ENCODE measurements at regions not wholly inside any gene's neighbourhood (a gene's known extent, or its start where the extent isn't known, plus 50 kb on each side); places are given as distances from the start of the nearest gene placed in this dataset.

- no peak overlapping the region for H3K4me3 ChIP-seq (ENCODE audit: low read depth, low read length)
- no peak for TF ChIP-seq CTCF (IDR thresholded peaks at IDR 0.05; ENCODE audit: low read depth, low read length)
- no peaks in the 10 kb centered on the region for H3K27me3 ChIP-seq
- no peaks in the 10 kb centered on the region for H3K9me3 ChIP-seq
- DNase-seq, result no peak
- no peaks in the 10 kb centered on the region for H3K4me1 ChIP-seq
- no peaks in the 10 kb centered on the region for H3K36me3 ChIP-seq
Observed at GRCh38 chr11:26842478-26843282, 120.8 kb upstream of the SLC5A12 start.

GRCh38 chr11:26843539-26843938 is 121.7 kb upstream of the SLC5A12 start:
- H3K4me1 ChIP-seq, result no peaks in the 10 kb centered on the region
- no peaks in the 10 kb centered on the region for H3K36me3 ChIP-seq
- H3K4me3 ChIP-seq (ENCODE audit: low read depth, low read length), result no peak overlapping the region
- H3K27me3 ChIP-seq, result no peaks in the 10 kb centered on the region
- H3K9me3 ChIP-seq, result no peaks in the 10 kb centered on the region
- no peak for TF ChIP-seq CTCF (IDR thresholded peaks at IDR 0.05; ENCODE audit: low read depth, low read length)
- DNase-seq, result no peak

GRCh38 chr11:26844963-26845362 is 123.1 kb upstream of the SLC5A12 start:
- no peak for TF ChIP-seq CTCF (IDR thresholded peaks at IDR 0.05; ENCODE audit: low read depth, low read length)
- Histone ChIP-seq H3K9me3 (no peaks in the 10 kb centered on the region), H3K27me3 (no peaks in the 10 kb centered on the region), H3K4me1 (no peaks in the 10 kb centered on the region), H3K4me3 (ENCODE audit: low read depth, low read length) (no peak overlapping the region), H3K36me3 (no peaks in the 10 kb centered on the region)
- DNase-seq, result no peak

- H3K9me3 ChIP-seq, result no peaks in the 10 kb centered on the region
- TF ChIP-seq CTCF (IDR thresholded peaks at IDR 0.05; ENCODE audit: low read depth, low read length), result no peak
- H3K4me3 ChIP-seq (ENCODE audit: low read depth, low read length), result no peak overlapping the region
- H3K4me1 ChIP-seq, result no peaks in the 10 kb centered on the region
- H3K36me3 ChIP-seq, result no peaks in the 10 kb centered on the region
- no peaks in the 10 kb centered on the region for H3K27me3 ChIP-seq
- no peak for DNase-seq
Observed at GRCh38 chr11:26846227-26846626, 124.4 kb upstream of the SLC5A12 start.

GRCh38 chr11:26847459-26847858 is 125.6 kb upstream of the SLC5A12 start:
- TF ChIP-seq CTCF (IDR thresholded peaks at IDR 0.05; ENCODE audit: low read depth, low read length), result no peak

GRCh38 chr11:26847977-26848376 is 126.1 kb upstream of the SLC5A12 start:
- H3K9me3 ChIP-seq, result no peaks in the 10 kb centered on the region
- no peaks in the 10 kb centered on the region for H3K27me3 ChIP-seq
- no peaks in the 10 kb centered on the region for H3K36me3 ChIP-seq
- DNase-seq, result no peak
- no peak for TF ChIP-seq CTCF (IDR thresholded peaks at IDR 0.05; ENCODE audit: low read depth, low read length)
- H3K4me3 ChIP-seq (ENCODE audit: low read depth, low read length), result no peak overlapping the region
- no peaks in the 10 kb centered on the region for H3K4me1 ChIP-seq

More at GRCh38 chr11:26847459-26847858, 125.6 kb upstream of the SLC5A12 start:
- Histone ChIP-seq H3K4me1 (no peaks in the 10 kb centered on the region), H3K36me3 (no peaks in the 10 kb centered on the region), H3K4me3 (ENCODE audit: low read depth, low read length) (no peak overlapping the region), H3K27me3 (no peaks in the 10 kb centered on the region), H3K9me3 (no peaks in the 10 kb centered on the region)
- no peak for DNase-seq
